ENCODE measurements at regions not wholly inside any gene's neighbourhood (a gene's known extent, or its start where the extent isn't known, plus 50 kb on each side); places are given as distances from the start of the nearest gene placed in this dataset.

DNA sequence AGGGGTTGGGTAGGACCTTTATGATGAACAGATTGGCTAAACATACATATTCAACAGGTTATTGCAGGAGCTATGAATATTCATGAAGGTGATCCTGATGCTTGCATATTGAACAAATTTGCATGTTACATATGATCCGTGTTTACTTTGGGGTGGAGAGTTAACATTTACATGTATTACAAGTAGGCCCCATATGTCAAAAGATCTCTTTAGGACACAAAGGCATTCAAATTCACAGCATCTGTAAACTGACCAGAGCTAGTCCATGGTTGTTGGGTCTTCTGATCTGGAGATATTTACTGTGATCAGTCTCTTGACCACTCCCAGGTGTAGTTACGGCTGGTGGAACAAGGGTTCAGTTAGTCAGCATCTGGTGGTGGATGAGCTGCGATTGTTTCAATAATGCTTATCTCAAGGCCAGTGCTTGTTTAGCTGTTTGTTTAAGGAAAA is 80.4 kb downstream of the PMAIP1 start:
- TF ChIP-seq, protein P1, sequence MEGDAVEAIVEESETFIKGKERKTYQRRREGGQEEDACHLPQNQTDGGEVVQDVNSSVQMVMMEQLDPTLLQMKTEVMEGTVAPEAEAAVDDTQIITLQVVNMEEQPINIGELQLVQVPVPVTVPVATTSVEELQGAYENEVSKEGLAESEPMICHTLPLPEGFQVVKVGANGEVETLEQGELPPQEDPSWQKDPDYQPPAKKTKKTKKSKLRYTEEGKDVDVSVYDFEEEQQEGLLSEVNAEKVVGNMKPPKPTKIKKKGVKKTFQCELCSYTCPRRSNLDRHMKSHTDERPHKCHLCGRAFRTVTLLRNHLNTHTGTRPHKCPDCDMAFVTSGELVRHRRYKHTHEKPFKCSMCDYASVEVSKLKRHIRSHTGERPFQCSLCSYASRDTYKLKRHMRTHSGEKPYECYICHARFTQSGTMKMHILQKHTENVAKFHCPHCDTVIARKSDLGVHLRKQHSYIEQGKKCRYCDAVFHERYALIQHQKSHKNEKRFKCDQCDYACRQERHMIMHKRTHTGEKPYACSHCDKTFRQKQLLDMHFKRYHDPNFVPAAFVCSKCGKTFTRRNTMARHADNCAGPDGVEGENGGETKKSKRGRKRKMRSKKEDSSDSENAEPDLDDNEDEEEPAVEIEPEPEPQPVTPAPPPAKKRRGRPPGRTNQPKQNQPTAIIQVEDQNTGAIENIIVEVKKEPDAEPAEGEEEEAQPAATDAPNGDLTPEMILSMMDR (conservative IDR thresholded peaks at IDR 0.05; ENCODE audit: low read depth, low read length): no peak
- no peak for TF ChIP-seq EZH2 (IDR thresholded peaks at IDR 0.05; ENCODE audit: low read length, unreplicated experiment)
